Ascending aorta (tissue), 2 donors: ENCODE measurements at regions not wholly inside any gene's neighbourhood (a gene's known extent, or its start where the extent isn't known, plus 50 kb on each side); places are given as distances from the start of the nearest gene placed in this dataset.
"Not testable (repeated sequence)": the region's sequence is repeated elsewhere in the genome, so short reads cannot be mapped to it uniquely, and the experiment has no call there.

Source experiments
- DNase-seq, 2 donors: peaks; one replicate each; pipeline ENCODE4 v3.0.0-alpha.2; 2019; ENCODE audit warnings: low spot score in 2 of 2
- H3K27ac ChIP-seq, 2 donors: fragments of 200-600 bp; sonication (generic); one replicate each; pipeline ENCODE4 v1.5.1; 2016 to 2017; ENCODE audit warnings: mild to moderate bottlenecking in 1 of 2
- H3K27me3 ChIP-seq: fragments of 200-600 bp; sonication (generic); one replicate; pipeline ENCODE4 v1.5.1; 2017
- H3K36me3 ChIP-seq, 2 donors: fragments of 200-600 bp; sonication (generic); one replicate each; pipeline ENCODE4 v1.5.1; 2016
- H3K4me1 ChIP-seq, 2 donors: fragments of 200-600 bp; sonication (generic); one replicate each; pipeline ENCODE4 v1.5.1; 2016 to 2017; ENCODE audit warnings: mild to moderate bottlenecking in 1 of 2
- H3K4me3 ChIP-seq, 2 donors: fragments of 200-600 bp; sonication (generic); one replicate each; pipeline ENCODE4 v1.5.1; 2016 to 2017; ENCODE audit warnings: mild to moderate bottlenecking in 1 of 2
- H3K9me3 ChIP-seq, 2 donors: fragments of 200-600 bp; sonication (generic); one replicate each; pipeline ENCODE4 v1.5.1; 2016
- intact Hi-C: fragments of 100-400 bp; cut with DNase I; formaldehyde crosslinking; loops from one replicate; pipeline ENCODE4 v1.15.1; 2023
- TF ChIP-seq, protein P1 (sequence below), 3 experiments: fragments of 200-600 bp in 2 of 3; fragments of 450-650 bp in 1 of 3; sonication (generic) in 2 of 3; IDR thresholded peaks; one replicate each; pipeline ENCODE4 v1.5.1; 2016 to 2019; ENCODE audit warnings: antibody characterized with exemption in 3 of 3, mild to moderate bottlenecking in 1 of 3, moderate library complexity in 1 of 3

DNA sequence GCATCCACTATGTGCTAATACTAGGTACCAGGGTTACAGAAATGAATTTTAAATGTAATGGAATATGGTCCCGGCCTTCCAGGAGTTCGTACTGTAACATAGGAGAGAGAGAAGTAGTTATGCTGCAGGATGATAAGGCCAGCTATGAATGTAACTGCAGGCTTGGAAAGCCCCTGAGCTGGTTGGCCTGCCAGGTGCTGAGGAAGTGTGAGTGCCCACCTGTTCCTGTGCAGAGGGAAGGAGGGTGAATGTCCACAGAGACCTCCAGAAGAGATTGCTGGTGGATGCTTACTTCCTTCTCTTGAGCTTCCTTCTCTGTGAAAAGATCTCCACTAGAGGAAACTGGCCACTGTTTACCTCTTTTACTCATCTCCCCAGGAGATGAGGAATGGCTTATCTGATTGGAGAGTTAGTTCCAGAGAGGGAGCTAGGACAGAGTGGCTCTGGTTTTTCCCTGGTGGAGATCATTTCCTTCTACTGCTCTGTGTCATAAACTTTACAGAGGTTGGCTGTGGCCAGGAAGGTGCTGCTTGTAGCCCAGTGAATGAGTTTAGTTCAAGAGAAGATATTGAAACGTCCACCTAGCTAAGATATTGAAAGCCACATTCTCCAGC lies 114.0 kb upstream of the LNX1 start:
- Histone ChIP-seq H3K9me3 (no peaks in the 10 kb centered on the region), H3K4me1 (peaks cover 0 to 16% of the 10 kb centered on the region in 2 donors), H3K36me3 (no peaks in the 10 kb centered on the region), H3K27me3 (no peaks in the 10 kb centered on the region), H3K27ac (no peak overlapping the region), H3K4me3 (no peak overlapping the region)
- TF ChIP-seq, protein P1, sequence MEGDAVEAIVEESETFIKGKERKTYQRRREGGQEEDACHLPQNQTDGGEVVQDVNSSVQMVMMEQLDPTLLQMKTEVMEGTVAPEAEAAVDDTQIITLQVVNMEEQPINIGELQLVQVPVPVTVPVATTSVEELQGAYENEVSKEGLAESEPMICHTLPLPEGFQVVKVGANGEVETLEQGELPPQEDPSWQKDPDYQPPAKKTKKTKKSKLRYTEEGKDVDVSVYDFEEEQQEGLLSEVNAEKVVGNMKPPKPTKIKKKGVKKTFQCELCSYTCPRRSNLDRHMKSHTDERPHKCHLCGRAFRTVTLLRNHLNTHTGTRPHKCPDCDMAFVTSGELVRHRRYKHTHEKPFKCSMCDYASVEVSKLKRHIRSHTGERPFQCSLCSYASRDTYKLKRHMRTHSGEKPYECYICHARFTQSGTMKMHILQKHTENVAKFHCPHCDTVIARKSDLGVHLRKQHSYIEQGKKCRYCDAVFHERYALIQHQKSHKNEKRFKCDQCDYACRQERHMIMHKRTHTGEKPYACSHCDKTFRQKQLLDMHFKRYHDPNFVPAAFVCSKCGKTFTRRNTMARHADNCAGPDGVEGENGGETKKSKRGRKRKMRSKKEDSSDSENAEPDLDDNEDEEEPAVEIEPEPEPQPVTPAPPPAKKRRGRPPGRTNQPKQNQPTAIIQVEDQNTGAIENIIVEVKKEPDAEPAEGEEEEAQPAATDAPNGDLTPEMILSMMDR (IDR thresholded peaks at IDR 0.05) = no peak
- intact Hi-C loops = loop anchor here (5.0 to 10.0 kb wide), 4 partner anchors 202 to 522 kb away; partner anchors contain the start of gene PDGFRA
- DNase-seq = no peak

DNA sequence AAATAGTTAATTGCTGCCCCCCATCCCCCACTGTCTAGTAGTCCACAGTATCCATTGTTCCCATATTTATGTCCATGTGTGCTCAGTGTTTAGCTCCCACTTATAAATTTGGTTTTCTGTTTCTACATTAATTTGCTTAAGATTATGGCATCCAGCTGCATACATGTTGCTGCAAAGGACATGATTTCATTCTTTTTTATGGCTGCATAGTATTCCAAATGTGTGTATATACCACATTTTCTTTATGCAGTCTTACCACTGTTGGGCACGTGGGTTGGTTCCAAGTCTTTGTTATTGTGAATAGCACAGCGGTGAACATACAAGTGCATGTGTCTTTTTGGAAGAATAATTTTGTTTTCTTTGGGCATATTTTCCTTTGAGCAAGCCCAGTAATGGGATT lies 113.0 kb upstream of the LNX1 start:
- Histone ChIP-seq H3K4me1 (peaks cover 0 to 16% of the 10 kb centered on the region in 2 donors), H3K4me3 (no peak overlapping the region), H3K27me3 (no peaks in the 10 kb centered on the region), H3K9me3 (no peaks in the 10 kb centered on the region), H3K27ac (no peak overlapping the region), H3K36me3 (no peaks in the 10 kb centered on the region)
- TF ChIP-seq, protein P1 (IDR thresholded peaks at IDR 0.05) = no peak
- DNase-seq = no peak
- intact Hi-C loops = loop anchor here (10.0 kb wide), 2 partner anchors 210 to 510 kb away; no protein-coding TSS in a partner anchor

- TF ChIP-seq, protein P1 (IDR thresholded peaks at IDR 0.05) = no peak
- intact Hi-C loops = loop anchor here (10.0 kb wide), 2 partner anchors 208 to 508 kb away; no protein-coding TSS in a partner anchor
- Histone ChIP-seq H3K4me3 (peak overlapping the region; percentile 39 to 52), H3K36me3 (no peaks in the 10 kb centered on the region), H3K27me3 (no peaks in the 10 kb centered on the region), H3K4me1 (peaks cover 0 to 16% of the 10 kb centered on the region in 2 donors), H3K9me3 (no peaks in the 10 kb centered on the region), H3K27ac (peak overlapping the region; percentile 52 to 65)
- no peak for DNase-seq
Observed at GRCh38 chr4:53703267-53703655, 112.0 kb upstream of the LNX1 start.

DNA sequence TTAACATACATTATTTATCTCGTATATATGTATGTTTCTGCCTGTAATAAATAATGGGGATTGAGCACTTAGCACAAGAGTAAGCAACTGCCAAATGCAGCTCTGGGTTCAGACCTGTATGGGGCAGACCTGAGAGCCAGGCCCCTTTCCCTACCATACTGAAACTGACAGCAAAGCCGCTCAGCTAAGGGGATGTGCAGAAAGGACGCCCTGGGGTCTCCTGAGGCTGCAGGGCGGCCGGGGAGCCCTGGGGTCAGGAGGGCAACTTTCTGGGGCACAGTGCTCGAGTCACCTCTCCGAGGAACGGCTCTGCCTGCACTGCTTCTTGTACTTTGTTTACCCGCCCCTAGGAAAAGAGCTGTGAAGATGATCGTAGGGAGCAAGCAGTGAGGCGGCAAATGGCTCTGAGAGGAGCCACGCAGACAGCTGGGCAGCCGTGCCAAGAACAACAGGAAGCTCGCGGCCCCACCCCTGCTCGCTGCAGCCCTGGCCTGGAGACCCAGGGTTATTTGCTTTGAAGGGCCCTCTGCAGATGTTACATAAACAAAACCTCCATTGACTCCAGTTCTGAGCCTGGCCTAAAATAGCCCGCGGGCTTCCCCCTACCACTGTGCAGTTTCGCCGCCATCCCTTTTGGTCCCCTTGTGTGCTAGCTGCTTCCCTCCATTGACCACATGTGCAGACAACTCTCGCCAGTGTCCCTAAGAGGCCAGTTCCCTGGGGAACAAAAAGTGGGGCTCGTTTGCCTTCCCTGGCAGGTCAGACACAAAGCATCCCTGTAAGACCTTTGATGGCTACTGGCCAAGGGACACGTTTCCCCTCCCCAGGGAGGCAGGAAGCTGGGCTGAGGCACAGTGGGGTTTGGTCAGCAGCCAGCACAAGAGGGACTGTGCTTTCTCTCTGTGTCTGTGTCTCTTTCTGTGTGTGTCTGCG lies 111.3 kb upstream of the LNX1 start:
- Histone ChIP-seq H3K27me3 (no peaks in the 10 kb centered on the region), H3K27ac (peak overlapping the region; percentile 52 to 65), H3K36me3 (no peaks in the 10 kb centered on the region), H3K4me1 (peaks cover 0 to 16% of the 10 kb centered on the region in 2 donors), H3K4me3 (peak overlapping the region; percentile 39 to 52), H3K9me3 (no peaks in the 10 kb centered on the region)
- TF ChIP-seq, protein P1 (IDR thresholded peaks at IDR 0.05) = no peak
- DNase-seq = peak in 1 of 2 donors; percentile 80
- intact Hi-C loops = loop anchor here (10.0 kb wide), 2 partner anchors 208 to 508 kb away; no protein-coding TSS in a partner anchor

- intact Hi-C loops = loop anchor here (10.0 kb wide), 2 partner anchors 206 to 506 kb away; no protein-coding TSS in a partner anchor
Observed at GRCh38 chr4:53701260-53701659, 110.0 kb upstream of the LNX1 start.

GRCh38 chr4:53699310-53699709 lies 108.0 kb upstream of the LNX1 start:
- intact Hi-C loops, H3K36me3 ChIP-seq: not testable (repeated sequence)

More at GRCh38 chr4:53701260-53701659, 110.0 kb upstream of the LNX1 start:
- H3K27ac ChIP-seq, H3K9me3 ChIP-seq, H3K27me3 ChIP-seq, H3K4me3 ChIP-seq, H3K36me3 ChIP-seq, DNase-seq: not testable (repeated sequence)
- peaks cover 0 to 16% of the 10 kb centered on the region in 2 donors for H3K4me1 ChIP-seq

More at GRCh38 chr4:53699310-53699709, 108.0 kb upstream of the LNX1 start:
- not testable (repeated sequence) for H3K9me3 ChIP-seq, H3K27ac ChIP-seq, DNase-seq, H3K27me3 ChIP-seq, H3K4me3 ChIP-seq
- H3K4me1 ChIP-seq = peaks cover 0 to 16% of the 10 kb centered on the region in 2 donors
